Endothelial cell of umbilical vein (primary cell): ENCODE measurements at regions not wholly inside any gene's neighbourhood (a gene's known extent, or its start where the extent isn't known, plus 50 kb on each side); places are given as distances from the start of the nearest gene placed in this dataset.

Source experiments
- BruUV-seq: library from RNA; stranded (reverse); fragments of 400-500 nt; replicated peaks from 2 replicates; lab custom pipeline; 2021; lab: Mats Ljungman, UMichigan
- CTCF ChIA-PET: fragments of 300-600, 350-600 bp; sonication (Branson Sonifier 250); formaldehyde crosslinking; loops from one replicate; lab custom pipeline; 2021; ENCODE audit warnings: antibody characterized with exemption, inconsistent platforms; lab: Charles Lee
- POLR2A ChIA-PET: fragments of 300-600, 350-600 bp; sonication (Branson Sonifier 250); formaldehyde crosslinking; loops from one replicate; lab custom pipeline; 2021; ENCODE audit warnings: antibody characterized with exemption, inconsistent platforms; lab: Charles Lee
- DNase-seq: peaks from one replicate; pipeline ENCODE4 v3.0.0-alpha.2; 2011; ENCODE audit warnings: low read depth, low spot score
- FAIRE-seq: peaks from 2 replicates; lab custom pipeline; 2011; peaks lifted over from hg19 to GRCh38; lab: Jason Lieb, UNC
- H2AFZ ChIP-seq: 2 replicates; pipeline ENCODE4 v1.6.0; 2012; ENCODE audit warnings: low read depth, low read length, control low read depth, inconsistent platforms
- H3K27ac ChIP-seq: 2 replicates; pipeline ENCODE4 v1.5.1; 2011; ENCODE audit warnings: low read depth, mild to moderate bottlenecking, control low read depth, low read length, moderate library complexity; ENCODE audit not compliant: insufficient read depth
- H3K27me3 ChIP-seq, 2 experiments: 2 replicates each; pipeline versions ENCODE4 v1.6.0 to v1.6.1; 2011; ENCODE audit warnings: low read length in 2 of 2, mixed read lengths in 1 of 2; ENCODE audit not compliant: control insufficient read depth in 2 of 2, insufficient read depth in 2 of 2
- H3K36me3 ChIP-seq, 2 experiments: 2 replicates in 1 of 2; 3 replicates in 1 of 2; pipeline ENCODE4 v1.5.1; 2011; ENCODE audit warnings: low read length in 2 of 2, mild to moderate bottlenecking in 1 of 2, moderate library complexity in 1 of 2; ENCODE audit not compliant: control insufficient read depth in 2 of 2, insufficient read depth in 2 of 2; ENCODE audit errors: extremely low read depth in 1 of 2
- H3K4me1 ChIP-seq: 3 replicates; pipeline ENCODE4 v1.5.1; 2011; ENCODE audit warnings: mild to moderate bottlenecking, low read length; ENCODE audit not compliant: control insufficient read depth, insufficient read depth; ENCODE audit errors: extremely low read depth
- H3K4me2 ChIP-seq: 2 replicates; pipeline ENCODE4 v1.6.1; 2011; ENCODE audit warnings: low read length, control low read depth, mixed read lengths; ENCODE audit not compliant: insufficient read depth
- H3K4me3 ChIP-seq, 3 experiments: fragments of 200-600 bp in 1 of 3; sonication (generic), shearing (Covaris generic) in 1 of 3; replicated peaks in 1 of 3; 2 replicates each; pipeline ENCODE4 v1.5.1; 2011 to 2016; ENCODE audit warnings: control low read depth in 3 of 3, low read length in 3 of 3, mild to moderate bottlenecking in 2 of 3, inconsistent platforms in 1 of 3, low read depth in 1 of 3, moderate library complexity in 1 of 3; ENCODE audit not compliant: insufficient read depth in 1 of 3
- H3K79me2 ChIP-seq: 2 replicates; pipeline ENCODE4 v1.6.0; 2012; ENCODE audit warnings: low read length, inconsistent platforms; ENCODE audit not compliant: control insufficient read depth, insufficient read depth
- H3K9ac ChIP-seq: replicated peaks from 2 replicates; pipeline ENCODE3; 2011; ENCODE audit warnings: low read length, control low read depth; ENCODE audit not compliant: insufficient read depth; ENCODE audit errors: extremely low read depth
- H3K9me1 ChIP-seq: replicated peaks from 3 replicates; pipeline ENCODE4 v1.6.0; 2011; ENCODE audit warnings: mild to moderate bottlenecking, low read length; ENCODE audit not compliant: control insufficient read depth, insufficient read depth; ENCODE audit errors: extremely low read depth
- H3K9me3 ChIP-seq: replicated peaks from 2 replicates; pipeline ENCODE4 v1.5.1; 2012; ENCODE audit warnings: low read length, inconsistent platforms; ENCODE audit not compliant: control insufficient read depth, insufficient read depth
- H4K20me1 ChIP-seq: replicated peaks from 2 replicates; pipeline ENCODE3; 2011; ENCODE audit warnings: mild to moderate bottlenecking, low read length; ENCODE audit not compliant: control insufficient read depth, insufficient read depth; ENCODE audit errors: extremely low read depth
- CTCF ChIP-seq, 2 donors: IDR thresholded peaks; 1 replicate in 1 of 2; 2 replicates in 1 of 2; pipeline ENCODE4 v1.5.1; 2011; ENCODE audit warnings: low read length in 2 of 2, mild to moderate bottlenecking in 2 of 2, moderate library complexity in 2 of 2, control low read depth in 1 of 2, inconsistent platforms in 1 of 2, low read depth in 1 of 2; ENCODE audit not compliant: insufficient read depth in 1 of 2; ENCODE audit errors: extremely low read depth in 1 of 2
- EZH2 ChIP-seq: IDR thresholded peaks from 2 replicates; pipeline ENCODE4 v1.6.1; 2012; ENCODE audit warnings: borderline replicate concordance, low read depth, mild to moderate bottlenecking, moderate library complexity, low read length, inconsistent platforms; ENCODE audit not compliant: severe bottlenecking
- FOS ChIP-seq: IDR thresholded peaks from 2 replicates; pipeline ENCODE4 v1.6.1; 2011; ENCODE audit warnings: mild to moderate bottlenecking, low read length, moderate library complexity, borderline replicate concordance; ENCODE audit not compliant: insufficient read depth
- GATA2 ChIP-seq: IDR thresholded peaks from 2 replicates; pipeline ENCODE4 v1.7.0; 2011; ENCODE audit warnings: low read depth, mild to moderate bottlenecking, moderate library complexity, mixed read lengths, low read length; ENCODE audit not compliant: insufficient read length, insufficient read depth
- JUN ChIP-seq: IDR thresholded peaks from 2 replicates; pipeline ENCODE4 v1.6.1; 2011; ENCODE audit warnings: borderline replicate concordance, low read depth; ENCODE audit not compliant: insufficient read length, insufficient read depth
- MAX ChIP-seq: IDR thresholded peaks from 2 replicates; pipeline ENCODE4 v1.6.1; 2011; ENCODE audit not compliant: insufficient read depth, insufficient read length
- MYC ChIP-seq: IDR thresholded peaks from one replicate; pipeline ENCODE4 v1.6.1; 2011; ENCODE audit warnings: mild to moderate bottlenecking, low read depth, low read length
- POLR2A ChIP-seq: IDR thresholded peaks from 2 replicates; pipeline ENCODE4 v1.6.1; 2012; ENCODE audit warnings: low read depth, mild to moderate bottlenecking, control low read depth, low read length
- POLR2AphosphoS5 ChIP-seq: IDR thresholded peaks from 2 replicates; pipeline ENCODE4 v1.6.1; 2012; ENCODE audit warnings: low read depth, mild to moderate bottlenecking, control low read depth, low read length, moderate library complexity; ENCODE audit not compliant: insufficient read depth
- dilution Hi-C: fragments of 300-500 bp; cut with MboI; formaldehyde crosslinking; loops from one replicate; pipeline ENCODE4 v1.15.0; 2019; ENCODE audit warnings: low sequenced_read_pairs; ENCODE audit not compliant: extremely low pct_ligation_motif_present
- intact Hi-C: fragments of 100-400 bp; cut with micrococcal nuclease; formaldehyde crosslinking; loops from one replicate; pipeline ENCODE4 v1.10.0; 2022

- no peak overlapping the region for H3K9ac ChIP-seq
- POLR2A ChIA-PET: no interaction called here
- H3K36me3 ChIP-seq: no peaks in the 10 kb centered on the region
- no peak overlapping the region for H3K4me3 ChIP-seq
- no peak for FAIRE-seq
- no peak for TF ChIP-seq MYC
- no peak for TF ChIP-seq CTCF (IDR thresholded peaks at IDR 0.05; ENCODE audit: extremely low read depth in 1 of 2, insufficient read depth in 1 of 2, low read depth in 1 of 2, low read length in 2 of 2)
- no peak for TF ChIP-seq GATA2
- no peak for TF ChIP-seq FOS
- no peak for TF ChIP-seq POLR2AphosphoS5
- TF ChIP-seq POLR2A: no peak
- no peak for TF ChIP-seq EZH2
- TF ChIP-seq MAX: no peak
- no peak for TF ChIP-seq JUN
- H3K4me1 ChIP-seq: no peaks in the 10 kb centered on the region
- no peak overlapping the region for H3K27ac ChIP-seq
- no peak overlapping the region for H2AFZ ChIP-seq
- CTCF ChIA-PET: no interaction called here
- dilution Hi-C loops (no loop called here), intact Hi-C loops (no loop called here)
- H3K9me1 ChIP-seq: no peaks in the 10 kb centered on the region
- H3K9me3 ChIP-seq: peaks cover 5% of the 10 kb centered on the region
- no peaks in the 10 kb centered on the region for H3K27me3 ChIP-seq
- H3K79me2 ChIP-seq: no peaks in the 10 kb centered on the region
- H4K20me1 ChIP-seq: no peaks in the 10 kb centered on the region
- DNase-seq: no peak
- no peak overlapping the region for H3K4me2 ChIP-seq
- no TSS peak for BruUV-seq
Observed at GRCh38 chr3:76353683-76354082, 568.3 kb upstream of the ZNF717 start.
